ENCODE measurements at regions not wholly inside any gene's neighbourhood (a gene's known extent, or its start where the extent isn't known, plus 50 kb on each side); places are given as distances from the start of the nearest gene placed in this dataset.

GRCh38 chr9:88623698-88624097, 88.7 kb downstream of the NXNL2 start:
- no peak for TF ChIP-seq FOXP2 (optimal IDR thresholded peaks at IDR 0.05; ENCODE audit: borderline replicate concordance, extremely low read depth, extremely low read length, insufficient read depth)
- no peak for TF ChIP-seq REST (IDR thresholded peaks at IDR 0.05; ENCODE audit: insufficient read depth in 1 of 2, low read depth in 2 of 2, low read length in 2 of 2)
- no peak for TF ChIP-seq SIN3A (IDR thresholded peaks at IDR 0.05; ENCODE audit: borderline replicate concordance, insufficient read depth, low read length)
- no peak for TF ChIP-seq TAF1 (IDR thresholded peaks at IDR 0.05; ENCODE audit: borderline replicate concordance, insufficient read depth, low read length)
- TF ChIP-seq POLR2AphosphoS5 (IDR thresholded peaks at IDR 0.05; ENCODE audit: low read depth, low read length): no peak

GRCh38 chr9:88628114-88628513, 93.1 kb downstream of the NXNL2 start:
- TF ChIP-seq REST (IDR thresholded peaks at IDR 0.05; ENCODE audit: insufficient read depth in 1 of 2, low read depth in 2 of 2, low read length in 2 of 2) (no peak), FOXP2 (optimal IDR thresholded peaks at IDR 0.05; ENCODE audit: borderline replicate concordance, extremely low read depth, extremely low read length, insufficient read depth) (no peak), SIN3A (IDR thresholded peaks at IDR 0.05; ENCODE audit: borderline replicate concordance, insufficient read depth, low read length) (no peak), TAF1 (IDR thresholded peaks at IDR 0.05; ENCODE audit: borderline replicate concordance, insufficient read depth, low read length) (no peak), POLR2AphosphoS5 (IDR thresholded peaks at IDR 0.05; ENCODE audit: low read depth, low read length) (no peak)

GRCh38 chr9:88628811-88629210, 93.8 kb downstream of the NXNL2 start:
- TF ChIP-seq REST (IDR thresholded peaks at IDR 0.05; ENCODE audit: insufficient read depth in 1 of 2, low read depth in 2 of 2, low read length in 2 of 2) (no peak), SIN3A (IDR thresholded peaks at IDR 0.05; ENCODE audit: borderline replicate concordance, insufficient read depth, low read length) (no peak), POLR2AphosphoS5 (IDR thresholded peaks at IDR 0.05; ENCODE audit: low read depth, low read length) (no peak), TAF1 (IDR thresholded peaks at IDR 0.05; ENCODE audit: borderline replicate concordance, insufficient read depth, low read length) (no peak), FOXP2 (optimal IDR thresholded peaks at IDR 0.05; ENCODE audit: borderline replicate concordance, extremely low read depth, extremely low read length, insufficient read depth) (no peak)

GRCh38 chr9:88635151-88635550, 100.2 kb downstream of the NXNL2 start:
- TF ChIP-seq POLR2AphosphoS5 (IDR thresholded peaks at IDR 0.05; ENCODE audit: low read depth, low read length) (no peak), REST (IDR thresholded peaks at IDR 0.05; ENCODE audit: insufficient read depth in 1 of 2, low read depth in 2 of 2, low read length in 2 of 2) (no peak), SIN3A (IDR thresholded peaks at IDR 0.05; ENCODE audit: borderline replicate concordance, insufficient read depth, low read length) (no peak), FOXP2 (optimal IDR thresholded peaks at IDR 0.05; ENCODE audit: borderline replicate concordance, extremely low read depth, extremely low read length, insufficient read depth) (no peak), TAF1 (IDR thresholded peaks at IDR 0.05; ENCODE audit: borderline replicate concordance, insufficient read depth, low read length) (no peak)

Measured in PFSK-1 (cell line).